ENCODE measurements at regions not wholly inside any gene's neighbourhood (a gene's known extent, or its start where the extent isn't known, plus 50 kb on each side); places are given as distances from the start of the nearest gene placed in this dataset.

DNA sequence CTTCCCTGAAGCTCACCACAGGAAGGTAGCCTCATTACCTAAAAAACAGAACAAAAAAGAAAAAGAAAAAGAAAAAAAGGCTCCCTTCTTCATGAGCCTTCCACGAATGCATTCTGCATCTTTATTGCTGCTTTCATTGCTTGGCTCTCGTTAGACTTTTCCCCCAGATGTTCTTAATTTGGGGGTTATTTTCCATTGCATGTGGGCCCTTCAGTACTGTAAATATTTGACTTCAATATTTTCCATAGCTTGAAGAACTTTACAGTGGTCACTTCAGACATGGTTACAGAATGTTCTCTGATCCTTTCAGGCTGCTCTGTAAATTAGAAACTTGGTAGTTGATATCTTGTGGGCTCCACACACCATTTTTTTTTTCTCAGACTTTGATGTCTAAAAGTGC is 65.6 kb upstream of the COPS8 start:
- TF ChIP-seq, protein P1, sequence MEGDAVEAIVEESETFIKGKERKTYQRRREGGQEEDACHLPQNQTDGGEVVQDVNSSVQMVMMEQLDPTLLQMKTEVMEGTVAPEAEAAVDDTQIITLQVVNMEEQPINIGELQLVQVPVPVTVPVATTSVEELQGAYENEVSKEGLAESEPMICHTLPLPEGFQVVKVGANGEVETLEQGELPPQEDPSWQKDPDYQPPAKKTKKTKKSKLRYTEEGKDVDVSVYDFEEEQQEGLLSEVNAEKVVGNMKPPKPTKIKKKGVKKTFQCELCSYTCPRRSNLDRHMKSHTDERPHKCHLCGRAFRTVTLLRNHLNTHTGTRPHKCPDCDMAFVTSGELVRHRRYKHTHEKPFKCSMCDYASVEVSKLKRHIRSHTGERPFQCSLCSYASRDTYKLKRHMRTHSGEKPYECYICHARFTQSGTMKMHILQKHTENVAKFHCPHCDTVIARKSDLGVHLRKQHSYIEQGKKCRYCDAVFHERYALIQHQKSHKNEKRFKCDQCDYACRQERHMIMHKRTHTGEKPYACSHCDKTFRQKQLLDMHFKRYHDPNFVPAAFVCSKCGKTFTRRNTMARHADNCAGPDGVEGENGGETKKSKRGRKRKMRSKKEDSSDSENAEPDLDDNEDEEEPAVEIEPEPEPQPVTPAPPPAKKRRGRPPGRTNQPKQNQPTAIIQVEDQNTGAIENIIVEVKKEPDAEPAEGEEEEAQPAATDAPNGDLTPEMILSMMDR (IDR thresholded peaks at IDR 0.05) = no peak
- TF ChIP-seq POLR2AphosphoS5 (IDR thresholded peaks at IDR 0.05) (no peak), EP300 (IDR thresholded peaks at IDR 0.05) (no peak), POLR2A (IDR thresholded peaks at IDR 0.05) (no peak)
